K562 (cell line): ENCODE measurements at regions not wholly inside any gene's neighbourhood (a gene's known extent, or its start where the extent isn't known, plus 50 kb on each side); places are given as distances from the start of the nearest gene placed in this dataset.

Experiments
- ILK ChIP-seq: fragments of 450-650 bp; IDR thresholded peaks from 2 replicates; pipeline ENCODE4 v1.6.1; 2016; ENCODE audit warnings: missing genetic modification characterization, low read depth, mild to moderate bottlenecking, missing compliant biosample characterization, moderate library complexity, borderline replicate concordance
- MAZ ChIP-seq, 2 experiments: fragments of 450-650 bp in 1 of 2; sonication (generic) in 1 of 2; formaldehyde crosslinking; IDR thresholded peaks in 1 of 2; conservative IDR thresholded peaks in 1 of 2; 2 replicates each; pipeline versions ENCODE4 v1.4.0 to v1.5.0; 2020; ENCODE audit warnings: mild to moderate bottlenecking in 1 of 2, missing genetic modification reagents in 1 of 2
- NR2C2 ChIP-seq, 2 experiments: fragments of 200-800 bp in 1 of 2; sonication (Bioruptor generic) in 1 of 2; sonication (generic) in 1 of 2; formaldehyde crosslinking in 1 of 2; IDR thresholded peaks; 2 replicates each; pipeline versions ENCODE4 v1.6.1 to v1.8.0; 2016 to 2022; ENCODE audit warnings: mild to moderate bottlenecking in 1 of 2, missing compliant biosample characterization in 1 of 2, missing genetic modification characterization in 1 of 2, missing genetic modification reagents in 1 of 2
- POLR2A ChIP-seq: fragments of 450-650 bp; conservative IDR thresholded peaks from 2 replicates; pipeline ENCODE4 v1.6.1; 2016
- POLR2AphosphoS5 ChIP-seq: IDR thresholded peaks from 2 replicates; pipeline ENCODE4 v1.6.1; 2011; ENCODE audit warnings: mild to moderate bottlenecking, low read depth, low read length, moderate library complexity; ENCODE audit not compliant: control insufficient read depth, insufficient read depth
- PTTG1 ChIP-seq: fragments of 450-650 bp; IDR thresholded peaks from 2 replicates; pipeline ENCODE4 v1.6.1; 2016; ENCODE audit warnings: low read depth, mild to moderate bottlenecking, missing genetic modification characterization, missing compliant biosample characterization
- SMAD1 ChIP-seq: fragments of 150-350 bp; IDR thresholded peaks from 2 replicates; pipeline ENCODE4 v1.6.1; 2014; ENCODE audit warnings: low read length, low read depth; ENCODE audit not compliant: partially characterized antibody
- TFAM ChIP-seq: fragments of 250-450 bp; sonication (Bioruptor Pico); conservative IDR thresholded peaks from 2 replicates; pipeline ENCODE4 v1.5.0; 2021; ENCODE audit warnings: mild to moderate bottlenecking, moderate library complexity
- ZKSCAN8 ChIP-seq: fragments of 200-800 bp; sonication (Bioruptor generic); IDR thresholded peaks from 2 replicates; pipeline ENCODE4 v1.6.1; 2016; ENCODE audit warnings: missing genetic modification characterization, missing compliant biosample characterization
- TF ChIP-seq, protein P1 (sequence below): fragments of 200-800 bp; sonication (Bioruptor generic); IDR thresholded peaks from 2 replicates; pipeline ENCODE4 v1.6.1; 2016; ENCODE audit warnings: missing genetic modification characterization, missing compliant biosample characterization
- TF ChIP-seq, protein P2 (sequence below): sonication (generic); formaldehyde crosslinking; IDR thresholded peaks from 2 replicates; pipeline ENCODE4 v1.8.0; 2022; ENCODE audit warnings: mild to moderate bottlenecking, missing genetic modification reagents, borderline replicate concordance

DNA sequence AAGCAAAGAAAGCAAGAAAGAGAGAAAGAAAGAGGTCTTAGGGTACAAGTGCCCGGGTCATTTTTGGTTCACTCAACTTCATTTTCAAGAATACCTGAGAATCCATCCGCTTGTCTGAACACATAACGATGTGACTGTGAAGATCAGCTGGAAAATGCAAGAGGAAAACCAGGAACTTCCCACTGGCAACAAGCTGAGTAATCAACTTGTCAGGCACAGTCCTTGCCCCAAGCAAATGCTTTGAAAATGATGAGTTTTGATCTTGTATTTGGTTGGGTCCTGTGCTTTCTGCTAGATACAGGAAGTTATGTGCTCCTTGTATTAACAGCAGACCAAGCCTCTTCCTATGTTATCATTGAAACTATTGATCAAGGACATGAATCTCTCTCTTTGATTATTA is 239.1 kb downstream of the ASMT start:
- no peak for TF ChIP-seq ZKSCAN8 (CRISPR knock-in tag)
- TF ChIP-seq SMAD1: no peak
- no peak for TF ChIP-seq MAZ (CRISPR knock-in tag; conservative IDR thresholded peaks at IDR 0.05 in 1 of 2, IDR thresholded peaks at IDR 0.05 in 1 of 2)
- TF ChIP-seq, protein P1, sequence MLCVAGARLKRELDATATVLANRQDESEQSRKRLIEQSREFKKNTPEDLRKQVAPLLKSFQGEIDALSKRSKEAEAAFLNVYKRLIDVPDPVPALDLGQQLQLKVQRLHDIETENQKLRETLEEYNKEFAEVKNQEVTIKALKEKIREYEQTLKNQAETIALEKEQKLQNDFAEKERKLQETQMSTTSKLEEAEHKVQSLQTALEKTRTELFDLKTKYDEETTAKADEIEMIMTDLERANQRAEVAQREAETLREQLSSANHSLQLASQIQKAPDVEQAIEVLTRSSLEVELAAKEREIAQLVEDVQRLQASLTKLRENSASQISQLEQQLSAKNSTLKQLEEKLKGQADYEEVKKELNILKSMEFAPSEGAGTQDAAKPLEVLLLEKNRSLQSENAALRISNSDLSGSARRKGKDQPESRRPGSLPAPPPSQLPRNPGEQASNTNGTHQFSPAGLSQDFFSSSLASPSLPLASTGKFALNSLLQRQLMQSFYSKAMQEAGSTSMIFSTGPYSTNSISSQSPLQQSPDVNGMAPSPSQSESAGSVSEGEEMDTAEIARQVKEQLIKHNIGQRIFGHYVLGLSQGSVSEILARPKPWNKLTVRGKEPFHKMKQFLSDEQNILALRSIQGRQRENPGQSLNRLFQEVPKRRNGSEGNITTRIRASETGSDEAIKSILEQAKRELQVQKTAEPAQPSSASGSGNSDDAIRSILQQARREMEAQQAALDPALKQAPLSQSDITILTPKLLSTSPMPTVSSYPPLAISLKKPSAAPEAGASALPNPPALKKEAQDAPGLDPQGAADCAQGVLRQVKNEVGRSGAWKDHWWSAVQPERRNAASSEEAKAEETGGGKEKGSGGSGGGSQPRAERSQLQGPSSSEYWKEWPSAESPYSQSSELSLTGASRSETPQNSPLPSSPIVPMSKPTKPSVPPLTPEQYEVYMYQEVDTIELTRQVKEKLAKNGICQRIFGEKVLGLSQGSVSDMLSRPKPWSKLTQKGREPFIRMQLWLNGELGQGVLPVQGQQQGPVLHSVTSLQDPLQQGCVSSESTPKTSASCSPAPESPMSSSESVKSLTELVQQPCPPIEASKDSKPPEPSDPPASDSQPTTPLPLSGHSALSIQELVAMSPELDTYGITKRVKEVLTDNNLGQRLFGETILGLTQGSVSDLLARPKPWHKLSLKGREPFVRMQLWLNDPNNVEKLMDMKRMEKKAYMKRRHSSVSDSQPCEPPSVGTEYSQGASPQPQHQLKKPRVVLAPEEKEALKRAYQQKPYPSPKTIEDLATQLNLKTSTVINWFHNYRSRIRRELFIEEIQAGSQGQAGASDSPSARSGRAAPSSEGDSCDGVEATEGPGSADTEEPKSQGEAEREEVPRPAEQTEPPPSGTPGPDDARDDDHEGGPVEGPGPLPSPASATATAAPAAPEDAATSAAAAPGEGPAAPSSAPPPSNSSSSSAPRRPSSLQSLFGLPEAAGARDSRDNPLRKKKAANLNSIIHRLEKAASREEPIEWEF: no peak
- no peak for TF ChIP-seq ILK (tag)
- no peak for TF ChIP-seq PTTG1 (tag)
- TF ChIP-seq, protein P2, sequence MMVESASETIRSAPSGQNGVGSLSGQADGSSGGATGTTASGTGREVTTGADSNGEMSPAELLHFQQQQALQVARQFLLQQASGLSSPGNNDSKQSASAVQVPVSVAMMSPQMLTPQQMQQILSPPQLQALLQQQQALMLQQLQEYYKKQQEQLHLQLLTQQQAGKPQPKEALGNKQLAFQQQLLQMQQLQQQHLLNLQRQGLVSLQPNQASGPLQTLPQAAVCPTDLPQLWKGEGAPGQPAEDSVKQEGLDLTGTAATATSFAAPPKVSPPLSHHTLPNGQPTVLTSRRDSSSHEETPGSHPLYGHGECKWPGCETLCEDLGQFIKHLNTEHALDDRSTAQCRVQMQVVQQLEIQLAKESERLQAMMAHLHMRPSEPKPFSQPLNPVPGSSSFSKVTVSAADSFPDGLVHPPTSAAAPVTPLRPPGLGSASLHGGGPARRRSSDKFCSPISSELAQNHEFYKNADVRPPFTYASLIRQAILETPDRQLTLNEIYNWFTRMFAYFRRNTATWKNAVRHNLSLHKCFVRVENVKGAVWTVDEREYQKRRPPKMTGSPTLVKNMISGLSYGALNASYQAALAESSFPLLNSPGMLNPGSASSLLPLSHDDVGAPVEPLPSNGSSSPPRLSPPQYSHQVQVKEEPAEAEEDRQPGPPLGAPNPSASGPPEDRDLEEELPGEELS: no peak
- no peak for TF ChIP-seq TFAM (CRISPR knock-in tag)
- TF ChIP-seq NR2C2 (CRISPR knock-in tag; IDR thresholded peaks at IDR 0.05): no peak
- TF ChIP-seq NR2C2 (tag; IDR thresholded peaks at IDR 0.05): no peak
- TF ChIP-seq POLR2AphosphoS5: no peak
- no peak for TF ChIP-seq POLR2A
